Mesenchymal stem cell (in vitro differentiated cells and primary cell): ENCODE measurements at regions not wholly inside any gene's neighbourhood (a gene's known extent, or its start where the extent isn't known, plus 50 kb on each side); places are given as distances from the start of the nearest gene placed in this dataset.

Experiments
- DNase-seq: peaks from one replicate; pipeline ENCODE4 v3.0.0-alpha.2; 2013
- H2AFZ ChIP-seq: one replicate; pipeline ENCODE4 v1.6.1; 2013; ENCODE audit warnings: low read depth, mild to moderate bottlenecking, control low read depth, inconsistent platforms, low read length, moderate library complexity
- H2AK5ac ChIP-seq: 2 replicates; pipeline ENCODE4 v1.6.1; 2013; ENCODE audit warnings: low read length, moderate library complexity, mild to moderate bottlenecking, inconsistent platforms; ENCODE audit not compliant: severe bottlenecking
- H2BK120ac ChIP-seq: one replicate; pipeline ENCODE4 v1.6.1; 2013; ENCODE audit warnings: low read depth, mild to moderate bottlenecking, inconsistent platforms, low read length, moderate library complexity
- H2BK12ac ChIP-seq, 2 experiments: one replicate each; pipeline ENCODE4 v1.6.1; 2013; ENCODE audit warnings: inconsistent platforms in 2 of 2, low read length in 2 of 2, mild to moderate bottlenecking in 2 of 2, moderate library complexity in 2 of 2, control low read depth in 1 of 2
- H2BK15ac ChIP-seq: one replicate; pipeline ENCODE4 v1.6.1; 2013; ENCODE audit warnings: mild to moderate bottlenecking, low read depth, inconsistent platforms; ENCODE audit not compliant: poor library complexity, severe bottlenecking
- H2BK5ac ChIP-seq: 2 replicates; pipeline ENCODE4 v1.6.1; 2013; ENCODE audit warnings: low read depth, mild to moderate bottlenecking, low read length, control low read depth, inconsistent platforms; ENCODE audit not compliant: poor library complexity, severe bottlenecking
- H3K14ac ChIP-seq, 2 experiments: one replicate each; pipeline ENCODE4 v1.6.1; 2013; ENCODE audit warnings: inconsistent platforms in 2 of 2, low read length in 2 of 2, control low read depth in 1 of 2, mild to moderate bottlenecking in 1 of 2, moderate library complexity in 1 of 2
- H3K18ac ChIP-seq, 2 experiments: one replicate each; pipeline ENCODE4 v1.6.1; 2013; ENCODE audit warnings: inconsistent platforms in 2 of 2, low read length in 2 of 2, control low read depth in 1 of 2, low read depth in 1 of 2, mild to moderate bottlenecking in 1 of 2
- H3K23ac ChIP-seq, 2 experiments: one replicate each; pipeline ENCODE4 v1.6.1; 2013; ENCODE audit warnings: inconsistent platforms in 2 of 2, low read length in 2 of 2, mild to moderate bottlenecking in 2 of 2, moderate library complexity in 2 of 2, control low read depth in 1 of 2
- H3K27ac ChIP-seq: 2 replicates; pipeline ENCODE4 v1.5.1; 2013; ENCODE audit warnings: mild to moderate bottlenecking, moderate library complexity, low read length, control low read depth, inconsistent platforms; ENCODE audit not compliant: poor library complexity, severe bottlenecking
- H3K27me3 ChIP-seq, 2 experiments: 2 replicates each; pipeline versions ENCODE4 v1.6.1 to v1.7.0; 2013; ENCODE audit warnings: low read length in 2 of 2, mild to moderate bottlenecking in 2 of 2, moderate library complexity in 2 of 2, control low read depth in 1 of 2, inconsistent platforms in 1 of 2; ENCODE audit not compliant: control insufficient read depth in 1 of 2, insufficient read depth in 1 of 2
- H3K36me3 ChIP-seq, 2 experiments: 2 replicates each; pipeline versions ENCODE4 v1.6.1 to v1.7.0; 2013; ENCODE audit warnings: low read length in 2 of 2, control low read depth in 1 of 2, inconsistent platforms in 1 of 2, low read depth in 1 of 2, mild to moderate bottlenecking in 1 of 2; ENCODE audit not compliant: insufficient read depth in 2 of 2, control insufficient read depth in 1 of 2
- H3K4ac ChIP-seq, 2 experiments: one replicate each; pipeline ENCODE4 v1.6.1; 2013; ENCODE audit warnings: inconsistent platforms in 2 of 2, low read length in 2 of 2, mild to moderate bottlenecking in 2 of 2, moderate library complexity in 2 of 2, control low read depth in 1 of 2, low read depth in 1 of 2
- H3K4me1 ChIP-seq: 2 replicates; pipeline ENCODE4 v1.6.1; 2013; ENCODE audit warnings: low read depth, low read length, control low read depth; ENCODE audit not compliant: control insufficient read depth, insufficient read depth
- H3K4me2 ChIP-seq: 2 replicates; pipeline ENCODE4 v1.6.1; 2013; ENCODE audit warnings: low read length, mild to moderate bottlenecking, inconsistent platforms; ENCODE audit not compliant: poor library complexity, severe bottlenecking
- H3K4me3 ChIP-seq, 2 experiments: 2 replicates each; pipeline versions ENCODE4 v1.5.1 to v1.7.0; 2013; ENCODE audit warnings: low read length in 2 of 2, mild to moderate bottlenecking in 2 of 2, control low read depth in 1 of 2, low read depth in 1 of 2; ENCODE audit not compliant: insufficient read depth in 1 of 2
- H3K79me1 ChIP-seq: replicated peaks from 2 replicates; pipeline ENCODE4 v1.6.1; 2013; ENCODE audit warnings: mild to moderate bottlenecking, control low read depth, low read length, inconsistent platforms; ENCODE audit not compliant: poor library complexity, severe bottlenecking
- H3K9ac ChIP-seq: 2 replicates; pipeline ENCODE4 v1.7.0; 2013; ENCODE audit warnings: mild to moderate bottlenecking, low read length, moderate library complexity
- H3K9me3 ChIP-seq: 2 replicates; pipeline ENCODE4 v1.7.0; 2013; ENCODE audit warnings: mild to moderate bottlenecking, low read length; ENCODE audit not compliant: control insufficient read depth
- H4K8ac ChIP-seq: one replicate; pipeline ENCODE4 v1.6.1; 2013; ENCODE audit warnings: inconsistent platforms, mild to moderate bottlenecking, low read length, moderate library complexity
- H4K91ac ChIP-seq: one replicate; pipeline ENCODE4 v1.6.1; 2013; ENCODE audit warnings: mild to moderate bottlenecking, low read length, inconsistent platforms
- WGBS: methylation state at CpG from one replicate; pipeline ENCODE4 v1.1.7; 2013; ENCODE audit warnings: mixed read lengths; 5-methylcytosine and 5-hydroxymethylcytosine counted together

DNA sequence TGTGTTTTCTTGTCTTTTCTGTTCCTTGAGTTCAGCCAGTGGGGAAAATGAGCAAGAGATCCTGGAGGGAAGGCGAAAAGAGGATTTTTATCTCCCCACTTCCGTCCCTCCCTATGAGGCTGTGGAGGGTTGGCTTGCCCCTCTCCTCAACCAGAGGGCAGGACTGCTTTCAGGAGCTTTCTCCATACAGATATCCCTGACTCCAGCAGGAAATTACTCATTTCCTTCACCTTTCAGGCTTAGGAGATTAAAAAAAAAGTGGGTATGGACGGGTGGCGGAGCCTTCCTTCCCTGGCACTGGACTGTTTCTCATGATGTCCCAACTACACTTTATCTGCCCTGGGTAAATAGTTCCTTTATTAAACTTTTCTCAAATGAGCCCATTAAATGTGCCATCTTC lies 241.2 kb downstream of the FRK start:
- H2BK12ac ChIP-seq: no peak overlapping the region
- no peak overlapping the region for H3K4ac ChIP-seq
- no peak overlapping the region for H3K9ac ChIP-seq
- no peak overlapping the region for H2BK5ac ChIP-seq
- no peak overlapping the region for H3K27ac ChIP-seq
- H4K8ac ChIP-seq: no peak overlapping the region
- DNase-seq: no peak
- H3K4me1 ChIP-seq: no peaks in the 10 kb centered on the region
- peaks cover 5% of the 10 kb centered on the region for H3K9me3 ChIP-seq
- H3K4me2 ChIP-seq: no peak overlapping the region
- H2BK15ac ChIP-seq: no peak overlapping the region
- H3K79me1 ChIP-seq: no peaks in the 10 kb centered on the region
- H4K91ac ChIP-seq: no peak overlapping the region
- H3K27me3 ChIP-seq: no peaks in the 10 kb centered on the region
- H2AK5ac ChIP-seq: no peak overlapping the region
- no peak overlapping the region for H3K18ac ChIP-seq
- H3K14ac ChIP-seq: no peak overlapping the region
- no peaks in the 10 kb centered on the region for H3K36me3 ChIP-seq
- H3K23ac ChIP-seq: no peak overlapping the region
- H2BK120ac ChIP-seq: no peak overlapping the region
- WGBS: 64% methylated on average over 4 of the region's 4 CpGs
- no peak overlapping the region for H2AFZ ChIP-seq
- H3K4me3 ChIP-seq: no peak overlapping the region

DNA sequence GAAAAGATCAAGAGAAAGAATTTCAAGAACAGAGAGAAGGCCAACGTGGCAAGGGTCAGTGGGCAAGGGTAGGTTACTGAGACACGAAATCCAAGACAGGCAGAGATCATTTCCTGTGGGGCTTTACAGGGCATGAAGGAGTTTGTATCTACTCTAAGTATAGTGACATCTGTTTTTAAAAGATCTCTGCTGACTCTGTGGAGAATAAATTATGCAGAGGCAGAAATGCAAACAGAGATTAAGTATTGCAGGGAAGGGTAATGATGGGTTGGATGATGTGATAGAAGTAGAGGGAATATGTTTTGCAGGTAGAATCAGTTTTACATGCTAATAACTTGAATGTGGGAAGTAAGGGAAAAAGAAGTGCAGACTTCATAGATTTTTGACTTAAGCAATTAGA lies 243.5 kb downstream of the FRK start:
- no peak overlapping the region for H2BK15ac ChIP-seq
- whole genome bisulfite sequencing: 27% methylated on average over 2 of the region's 2 CpGs
- H2AFZ ChIP-seq: no peak overlapping the region
- H3K36me3 ChIP-seq: no peaks in the 10 kb centered on the region
- H3K18ac ChIP-seq: no peak overlapping the region
- no peak overlapping the region for H4K91ac ChIP-seq
- no peak overlapping the region for H3K14ac ChIP-seq
- H3K4me3 ChIP-seq: no peak overlapping the region
- no peak overlapping the region for H2BK5ac ChIP-seq
- H3K27ac ChIP-seq: no peak overlapping the region
- DNase-seq: no peak
- H3K27me3 ChIP-seq: no peaks in the 10 kb centered on the region
- H3K4ac ChIP-seq: no peak overlapping the region
- no peak overlapping the region for H3K23ac ChIP-seq
- no peak overlapping the region for H2BK120ac ChIP-seq
- H3K4me1 ChIP-seq: no peaks in the 10 kb centered on the region
- no peak overlapping the region for H3K9ac ChIP-seq
- H3K9me3 ChIP-seq: peaks cover 5% of the 10 kb centered on the region
- H2AK5ac ChIP-seq: no peak overlapping the region
- no peaks in the 10 kb centered on the region for H3K79me1 ChIP-seq
- no peak overlapping the region for H4K8ac ChIP-seq
- H2BK12ac ChIP-seq: no peak overlapping the region
- no peak overlapping the region for H3K4me2 ChIP-seq

DNA sequence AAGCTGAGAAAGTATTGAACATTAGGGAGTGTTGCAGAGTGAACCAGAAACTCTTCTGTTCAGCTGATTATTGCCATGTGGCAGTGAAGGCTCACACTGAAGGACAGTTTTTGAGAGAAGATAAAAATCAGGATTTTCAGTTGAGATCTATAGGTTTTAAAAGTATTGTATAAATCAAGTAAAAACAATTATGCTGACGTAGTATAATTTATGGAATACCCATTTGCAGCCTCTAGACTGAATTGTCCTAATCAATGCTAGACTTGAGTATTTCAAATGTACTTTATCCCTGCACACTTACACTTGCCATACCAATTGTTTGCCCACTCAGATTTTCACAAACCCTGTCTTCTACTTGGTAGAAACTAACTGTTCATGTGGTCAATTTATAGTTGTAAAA lies 245.8 kb downstream of the FRK start:
- H3K36me3 ChIP-seq: no peaks in the 10 kb centered on the region
- no peak overlapping the region for H2BK15ac ChIP-seq
- no peak overlapping the region for H3K23ac ChIP-seq
- H2AK5ac ChIP-seq: no peak overlapping the region
- no peaks in the 10 kb centered on the region for H3K79me1 ChIP-seq
- no peak overlapping the region for H3K4me2 ChIP-seq
- no peak overlapping the region for H3K4me3 ChIP-seq
- no peak overlapping the region for H2AFZ ChIP-seq
- H2BK5ac ChIP-seq: no peak overlapping the region
- no peak overlapping the region for H4K8ac ChIP-seq
- H3K14ac ChIP-seq: no peak overlapping the region
- H4K91ac ChIP-seq: no peak overlapping the region
- no peak overlapping the region for H3K4ac ChIP-seq
- no peaks in the 10 kb centered on the region for H3K27me3 ChIP-seq
- H2BK120ac ChIP-seq: no peak overlapping the region
- no peak for DNase-seq
- WGBS: 86% methylated on average over 1 of the region's 1 CpG
- H3K27ac ChIP-seq: no peak overlapping the region
- peaks cover 5% of the 10 kb centered on the region for H3K9me3 ChIP-seq
- no peak overlapping the region for H3K9ac ChIP-seq
- H3K4me1 ChIP-seq: no peaks in the 10 kb centered on the region
- no peak overlapping the region for H3K18ac ChIP-seq
- no peak overlapping the region for H2BK12ac ChIP-seq

DNA sequence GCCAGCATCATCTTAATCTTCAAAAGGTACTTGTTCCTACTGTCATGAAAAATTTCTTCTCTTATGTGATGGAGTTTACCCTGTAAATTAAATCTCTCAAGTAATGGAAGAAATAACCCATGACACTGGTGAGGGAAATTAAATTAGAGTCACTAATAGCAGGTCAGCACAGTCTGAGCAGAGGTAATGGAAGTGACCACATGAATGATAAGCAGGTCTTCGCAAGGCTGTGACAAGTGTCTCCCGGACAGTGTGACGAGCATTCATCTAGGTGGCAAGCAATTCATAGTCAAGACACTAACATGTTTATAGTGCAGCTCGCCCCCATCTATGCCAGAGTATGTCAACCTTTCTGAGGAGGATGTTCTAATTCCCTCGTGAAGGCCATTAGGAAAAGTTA lies 249.2 kb downstream of the FRK start:
- no peak overlapping the region for H3K4me3 ChIP-seq
- no peak overlapping the region for H4K91ac ChIP-seq
- H3K4me2 ChIP-seq: no peak overlapping the region
- H3K79me1 ChIP-seq: no peaks in the 10 kb centered on the region
- H2BK120ac ChIP-seq: no peak overlapping the region
- no peaks in the 10 kb centered on the region for H3K9me3 ChIP-seq
- no peak for DNase-seq
- H2AFZ ChIP-seq: no peak overlapping the region
- H2AK5ac ChIP-seq: no peak overlapping the region
- H2BK5ac ChIP-seq: no peak overlapping the region
- H3K23ac ChIP-seq: no peak overlapping the region
- H3K4ac ChIP-seq: no peak overlapping the region
- H3K36me3 ChIP-seq: no peaks in the 10 kb centered on the region
- no peak overlapping the region for H4K8ac ChIP-seq
- no peak overlapping the region for H3K9ac ChIP-seq
- no peaks in the 10 kb centered on the region for H3K27me3 ChIP-seq
- 95% methylated on average over 5 of the region's 5 CpGs for WGBS
- no peak overlapping the region for H3K14ac ChIP-seq
- no peak overlapping the region for H2BK12ac ChIP-seq
- H2BK15ac ChIP-seq: no peak overlapping the region
- H3K18ac ChIP-seq: no peak overlapping the region
- H3K4me1 ChIP-seq: no peaks in the 10 kb centered on the region
- H3K27ac ChIP-seq: no peak overlapping the region
